Activated CD4-positive, alpha-beta T cell treated with anti-CD3 and anti-CD28 coated beads, Interleukin-2, amount 10 ng/mL, durations not matched to agents 24 days and 14 days (primary cell): ENCODE measurements at regions not wholly inside any gene's neighbourhood (a gene's known extent, or its start where the extent isn't known, plus 50 kb on each side); places are given as distances from the start of the nearest gene placed in this dataset.

Source experiments
- DNase-seq: peaks from one replicate; pipeline ENCODE4 v3.0.0; 2022
- H3K27ac Mint-ChIP-seq: one replicate; pipeline ENCODE4 v1.8.0; 2022; ENCODE audit warnings: mild to moderate bottlenecking, mixed read lengths
- H3K27me3 Mint-ChIP-seq: one replicate; pipeline ENCODE4 v1.8.0; 2022; ENCODE audit warnings: mixed read lengths
- H3K36me3 Mint-ChIP-seq: one replicate; pipeline ENCODE4 v1.8.0; 2022; ENCODE audit warnings: low read depth, mild to moderate bottlenecking, mixed read lengths
- H3K4me1 Mint-ChIP-seq: one replicate; pipeline ENCODE4 v1.8.0; 2021; ENCODE audit warnings: mixed read lengths
- H3K4me3 Mint-ChIP-seq: one replicate; pipeline ENCODE4 v1.8.0; 2022; ENCODE audit warnings: mild to moderate bottlenecking, moderate library complexity, mixed read lengths
- H3K9me3 Mint-ChIP-seq: one replicate; pipeline ENCODE4 v1.8.0; 2021; ENCODE audit warnings: mixed read lengths
- intact Hi-C: fragments of 100-400 bp; cut with micrococcal nuclease; formaldehyde crosslinking; loops from one replicate; pipeline ENCODE4 v1.15.1; 2023

DNA sequence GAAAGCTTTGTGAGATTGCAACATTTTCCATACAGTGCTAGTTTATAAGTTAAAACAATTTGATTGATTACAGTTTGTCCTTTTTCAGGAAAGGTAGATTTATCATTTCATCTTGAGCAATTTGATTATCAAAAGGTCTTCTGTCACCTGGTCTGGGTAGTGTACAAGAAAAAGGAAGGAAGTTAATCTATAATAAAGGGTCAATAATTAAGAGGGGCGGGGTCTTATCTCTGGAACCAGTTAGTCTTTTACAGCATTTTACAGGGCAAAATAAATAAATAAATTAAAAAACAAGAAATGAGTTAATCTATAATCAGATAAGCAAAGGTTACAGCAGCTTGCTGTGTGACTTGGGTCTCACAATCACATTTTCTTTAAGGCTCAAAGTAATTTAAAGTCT, 277.8 kb upstream of the GYPC start:
- Mint-ChIP-seq H3K27ac (no peak overlapping the region), H3K36me3 (no peaks in the 10 kb centered on the region), H3K9me3 (no peaks in the 10 kb centered on the region), H3K4me3 (no peak overlapping the region), H3K27me3 (peaks cover 8% of the 10 kb centered on the region), H3K4me1 (no peaks in the 10 kb centered on the region)
- DNase-seq, result no peak
- intact Hi-C loops, result no loop called here

- H3K9me3 Mint-ChIP-seq, result no peaks in the 10 kb centered on the region
- H3K4me3 Mint-ChIP-seq, result no peak overlapping the region
- no peak overlapping the region for H3K27ac Mint-ChIP-seq
- H3K4me1 Mint-ChIP-seq, result no peaks in the 10 kb centered on the region
- intact Hi-C loops, result no loop called here
- peaks cover 8% of the 10 kb centered on the region for H3K27me3 Mint-ChIP-seq
- no peaks in the 10 kb centered on the region for H3K36me3 Mint-ChIP-seq
- DNase-seq, result no peak
These were observed 274.9 kb upstream of the GYPC start for GRCh38 chr2:126381091-126381490.

DNA sequence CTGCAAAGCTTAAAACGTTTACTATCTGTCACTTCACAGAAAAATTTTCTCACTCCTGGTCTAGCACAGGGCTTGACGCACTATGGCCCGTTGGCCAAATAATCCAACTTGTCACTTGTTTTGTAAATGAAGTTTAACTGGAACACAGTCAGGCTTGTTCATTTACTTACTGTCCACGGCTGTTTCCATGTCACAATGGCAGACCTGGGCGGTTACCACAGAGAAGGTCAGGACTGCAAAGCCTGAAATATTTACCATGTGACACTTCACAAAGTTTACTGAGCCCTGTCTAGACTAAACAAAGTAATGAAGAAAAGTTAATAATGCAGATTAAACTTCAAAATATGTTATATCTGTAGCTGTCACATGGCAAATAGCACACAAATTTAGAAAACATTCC, 273.0 kb upstream of the GYPC start:
- Mint-ChIP-seq H3K9me3 (peaks cover 9% of the 10 kb centered on the region), H3K36me3 (no peaks in the 10 kb centered on the region), H3K4me3 (no peak overlapping the region), H3K4me1 (no peaks in the 10 kb centered on the region), H3K27ac (no peak overlapping the region), H3K27me3 (peaks cover 7% of the 10 kb centered on the region)
- no peak for DNase-seq
- intact Hi-C loops, result no loop called here

DNA sequence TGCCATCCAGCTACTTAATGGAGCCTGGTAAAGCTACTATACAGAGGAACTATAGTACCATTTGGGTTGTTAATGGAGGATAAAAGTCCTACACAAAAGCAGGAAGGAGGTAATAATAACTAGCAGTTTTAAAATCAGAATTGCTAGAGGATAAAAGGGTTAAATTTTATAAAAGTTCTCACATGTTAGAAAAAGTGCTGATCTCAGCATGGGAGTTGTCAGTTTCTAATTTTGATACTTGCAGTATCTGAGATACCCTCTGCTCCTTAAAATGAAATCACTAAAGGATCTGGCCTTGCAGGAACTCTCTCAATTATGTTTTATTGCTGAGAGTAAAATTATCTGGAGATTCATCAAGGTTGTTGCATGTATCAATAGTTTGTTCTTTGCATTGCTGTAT, 272.2 kb upstream of the GYPC start:
- no peaks in the 10 kb centered on the region for H3K4me1 Mint-ChIP-seq
- no peak overlapping the region for H3K4me3 Mint-ChIP-seq
- intact Hi-C loops, result no loop called here
- no peak for DNase-seq
- peaks cover 9% of the 10 kb centered on the region for H3K9me3 Mint-ChIP-seq
- H3K27me3 Mint-ChIP-seq, result peaks cover 4% of the 10 kb centered on the region
- H3K36me3 Mint-ChIP-seq, result no peaks in the 10 kb centered on the region
- H3K27ac Mint-ChIP-seq, result no peak overlapping the region

DNA sequence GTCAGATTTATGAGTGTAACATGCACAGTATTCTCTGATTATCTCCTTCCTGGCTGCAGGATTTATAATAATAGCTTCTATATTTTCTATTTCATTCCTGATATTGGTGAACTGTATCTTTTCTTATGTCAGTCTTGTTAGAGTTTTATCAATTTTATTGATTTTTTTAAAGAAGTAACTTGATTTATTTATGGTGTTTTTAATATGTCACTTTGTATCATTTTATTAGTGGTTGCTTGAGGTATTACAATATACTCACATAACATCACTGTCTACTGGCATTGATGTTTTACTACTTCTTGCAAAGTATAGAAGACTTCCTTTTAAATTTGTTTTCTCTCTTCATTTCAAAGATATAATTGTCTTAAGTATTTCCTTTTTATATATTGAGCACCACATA, 270.5 kb upstream of the GYPC start:
- intact Hi-C loops, result no loop called here
- Mint-ChIP-seq H3K4me1 (no peaks in the 10 kb centered on the region), H3K27ac (no peak overlapping the region), H3K36me3 (no peaks in the 10 kb centered on the region), H3K27me3 (no peaks in the 10 kb centered on the region), H3K4me3 (no peak overlapping the region), H3K9me3 (peaks cover 9% of the 10 kb centered on the region)
- DNase-seq, result no peak

DNA sequence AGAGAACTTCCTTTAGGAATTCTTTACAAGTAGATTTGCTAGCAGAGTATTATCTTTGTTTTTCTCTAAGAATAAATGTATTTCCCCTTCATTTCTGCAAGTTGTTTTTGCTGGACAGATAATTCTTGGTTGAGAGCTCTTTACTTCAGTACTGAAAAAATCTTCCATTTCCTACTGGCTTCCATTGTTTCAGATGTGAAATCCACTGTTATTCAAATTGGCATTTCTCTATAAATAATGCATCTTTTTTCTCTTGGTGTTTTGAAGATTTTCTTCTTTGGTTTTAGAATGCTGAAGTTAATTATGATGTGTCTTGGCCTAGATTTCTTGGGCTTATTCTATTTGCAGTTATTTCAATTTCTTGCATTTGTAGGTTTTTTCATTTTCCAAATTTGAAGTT, 270.0 kb upstream of the GYPC start:
- Mint-ChIP-seq H3K27ac (no peak overlapping the region), H3K36me3 (no peaks in the 10 kb centered on the region), H3K4me1 (no peaks in the 10 kb centered on the region), H3K4me3 (no peak overlapping the region), H3K27me3 (no peaks in the 10 kb centered on the region), H3K9me3 (peaks cover 9% of the 10 kb centered on the region)
- DNase-seq, result no peak
- intact Hi-C loops, result no loop called here

DNA sequence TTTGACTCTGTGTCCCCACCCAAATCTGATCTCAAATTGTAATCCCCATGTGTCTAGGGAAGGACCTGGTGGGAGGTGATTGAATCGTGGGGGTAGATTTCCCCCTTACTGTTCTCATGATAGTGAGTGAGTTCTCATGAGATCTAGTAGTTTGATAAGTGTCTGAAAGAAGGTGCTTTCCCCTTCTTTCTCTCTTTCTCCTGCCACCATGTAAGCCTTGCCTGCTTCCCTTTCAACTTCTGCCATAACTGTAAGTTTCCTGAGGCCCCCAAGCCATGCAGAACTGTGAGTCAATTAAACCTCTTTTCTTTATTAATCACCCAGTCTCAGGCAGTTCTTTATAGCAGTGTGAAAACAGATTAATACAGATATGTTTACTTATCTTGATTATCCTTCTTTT, 266.5 kb upstream of the GYPC start:
- H3K9me3 Mint-ChIP-seq, result peaks cover 9% of the 10 kb centered on the region
- H3K4me1 Mint-ChIP-seq, result no peaks in the 10 kb centered on the region
- H3K4me3 Mint-ChIP-seq, result no peak overlapping the region
- DNase-seq, result no peak
- no peaks in the 10 kb centered on the region for H3K27me3 Mint-ChIP-seq
- no peak overlapping the region for H3K27ac Mint-ChIP-seq
- no peaks in the 10 kb centered on the region for H3K36me3 Mint-ChIP-seq
- intact Hi-C loops, result no loop called here

- Mint-ChIP-seq H3K27ac (no peak overlapping the region), H3K9me3 (no peaks in the 10 kb centered on the region)
- intact Hi-C loops, result no loop called here
These were observed 263.1 kb upstream of the GYPC start for GRCh38 chr2:126392889-126393288.

DNA sequence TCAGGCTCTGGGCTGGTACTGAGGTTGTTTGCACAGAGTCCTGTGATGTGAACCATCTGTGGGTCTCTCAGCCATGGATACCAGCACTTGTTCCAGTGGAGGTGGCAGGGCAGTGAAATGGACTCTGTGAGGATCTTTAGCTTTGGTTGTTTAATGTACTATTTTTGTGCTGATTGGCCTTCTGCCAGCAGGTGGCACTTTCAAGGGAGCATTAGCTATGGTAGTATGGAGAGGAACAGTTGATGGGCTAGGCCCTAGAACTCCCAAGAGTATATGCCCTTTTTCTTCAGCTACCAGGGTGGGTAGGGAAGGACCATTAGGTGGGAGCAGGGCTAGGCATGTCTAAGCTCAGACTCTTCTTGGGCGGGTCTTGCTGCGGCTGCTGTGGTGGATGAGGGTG, 257.0 kb upstream of the GYPC start:
- DNase-seq, result peak; percentile 74
- Mint-ChIP-seq H3K36me3 (no peaks in the 10 kb centered on the region), H3K27me3 (no peaks in the 10 kb centered on the region), H3K27ac (no peak overlapping the region), H3K4me3 (no peak overlapping the region), H3K9me3 (no peaks in the 10 kb centered on the region), H3K4me1 (no peaks in the 10 kb centered on the region)
- intact Hi-C loops, result loop anchor here (1.0 kb wide), 1 partner anchor 378 kb away; no protein-coding TSS in a partner anchor

More at GRCh38 chr2:126392889-126393288, 263.1 kb upstream of the GYPC start:
- no peak overlapping the region for H3K4me3 Mint-ChIP-seq
- H3K36me3 Mint-ChIP-seq, result no peaks in the 10 kb centered on the region
- DNase-seq, result no peak
- H3K4me1 Mint-ChIP-seq, result no peaks in the 10 kb centered on the region
- no peaks in the 10 kb centered on the region for H3K27me3 Mint-ChIP-seq

DNA sequence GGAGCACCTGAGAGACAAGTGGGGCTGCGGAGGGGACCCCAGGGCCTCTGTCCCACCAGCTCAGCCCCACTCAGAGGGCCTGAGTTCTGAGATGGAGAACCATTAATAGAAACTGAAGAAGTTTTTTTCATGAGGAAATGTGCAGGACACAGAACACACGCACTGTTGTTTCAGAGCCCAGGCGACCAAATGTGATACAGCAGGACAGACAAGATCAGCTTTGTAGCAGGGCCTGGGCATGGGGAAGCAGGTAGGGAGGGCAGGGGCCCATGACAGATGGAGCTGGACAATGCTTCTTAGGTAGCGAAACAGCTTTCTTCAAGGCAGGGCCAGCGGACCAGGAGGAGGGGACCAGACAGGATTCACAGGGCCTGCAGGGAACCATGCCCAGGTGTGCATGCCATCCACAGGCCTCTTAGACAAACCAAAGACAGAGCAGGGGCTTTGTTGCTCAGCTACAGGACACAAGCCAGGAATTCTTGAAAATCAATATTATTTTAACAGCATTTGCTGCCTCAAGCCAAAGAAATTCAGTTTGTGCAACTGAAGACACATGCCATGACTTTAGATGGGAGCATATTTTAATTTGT, 252.8 kb upstream of the GYPC start:
- DNase-seq, result no peak
- Mint-ChIP-seq H3K27me3 (no peaks in the 10 kb centered on the region), H3K36me3 (no peaks in the 10 kb centered on the region), H3K4me3 (no peak overlapping the region), H3K9me3 (no peaks in the 10 kb centered on the region), H3K4me1 (no peaks in the 10 kb centered on the region), H3K27ac (no peak overlapping the region)
- intact Hi-C loops, result no loop called here

GRCh38 chr2:126406267-126406666, 249.7 kb upstream of the GYPC start:
- H3K4me1 Mint-ChIP-seq, result no peaks in the 10 kb centered on the region
- H3K9me3 Mint-ChIP-seq, result no peaks in the 10 kb centered on the region
- intact Hi-C loops, result no loop called here
- no peak for DNase-seq
- H3K27me3 Mint-ChIP-seq, result peaks cover 9% of the 10 kb centered on the region
- no peaks in the 10 kb centered on the region for H3K36me3 Mint-ChIP-seq
- H3K4me3 Mint-ChIP-seq, result no peak overlapping the region
- H3K27ac Mint-ChIP-seq, result no peak overlapping the region

GRCh38 chr2:126408671-126409070, 247.3 kb upstream of the GYPC start:
- H3K27ac Mint-ChIP-seq, result no peak overlapping the region
- H3K36me3 Mint-ChIP-seq, result peaks cover 2% of the 10 kb centered on the region
- peaks cover 10% of the 10 kb centered on the region for H3K27me3 Mint-ChIP-seq
- DNase-seq, result no peak
- H3K9me3 Mint-ChIP-seq, result peaks cover 4% of the 10 kb centered on the region
- H3K4me1 Mint-ChIP-seq, result peaks cover 7% of the 10 kb centered on the region
- no peak overlapping the region for H3K4me3 Mint-ChIP-seq
- intact Hi-C loops, result no loop called here

- Mint-ChIP-seq H3K27me3 (peaks cover 13% of the 10 kb centered on the region), H3K4me1 (peaks cover 7% of the 10 kb centered on the region), H3K9me3 (peaks cover 4% of the 10 kb centered on the region), H3K4me3 (no peak overlapping the region), H3K27ac (no peak overlapping the region), H3K36me3 (peaks cover 2% of the 10 kb centered on the region)
- no peak for DNase-seq
- intact Hi-C loops, result no loop called here
These were observed 246.1 kb upstream of the GYPC start for GRCh38 chr2:126409850-126410249.

GRCh38 chr2:126413079-126413478, 242.9 kb upstream of the GYPC start:
- H3K4me1 Mint-ChIP-seq, result peaks cover 7% of the 10 kb centered on the region
- H3K27ac Mint-ChIP-seq, result no peak overlapping the region
- H3K27me3 Mint-ChIP-seq, result peaks cover 20% of the 10 kb centered on the region
- intact Hi-C loops, result loop anchor here (2.0 kb wide), 1 partner anchor 246 kb away; no protein-coding TSS in a partner anchor
- peaks cover 11% of the 10 kb centered on the region for H3K9me3 Mint-ChIP-seq
- H3K4me3 Mint-ChIP-seq, result peak overlapping the region; percentile 9
- peak; percentile 60 for DNase-seq
- H3K36me3 Mint-ChIP-seq, result peaks cover 2% of the 10 kb centered on the region

- H3K36me3 Mint-ChIP-seq, result no peaks in the 10 kb centered on the region
- H3K27me3 Mint-ChIP-seq, result peaks cover 8% of the 10 kb centered on the region
- H3K4me1 Mint-ChIP-seq, result no peaks in the 10 kb centered on the region
- DNase-seq, result no peak
- no peak overlapping the region for H3K27ac Mint-ChIP-seq
- no peak overlapping the region for H3K4me3 Mint-ChIP-seq
- peaks cover 18% of the 10 kb centered on the region for H3K9me3 Mint-ChIP-seq
- intact Hi-C loops, result no loop called here
These were observed 236.6 kb upstream of the GYPC start for GRCh38 chr2:126419403-126419802.
